GM19239 (cell line): ENCODE measurements at regions not wholly inside any gene's neighbourhood (a gene's known extent, or its start where the extent isn't known, plus 50 kb on each side); places are given as distances from the start of the nearest gene placed in this dataset.
A peak's percentile ranks its signal among the peaks of the same experiment; 100 is the strongest.

Experiments used
- DNase-seq: peaks from one replicate; pipeline ENCODE4 v3.0.0; 2011; ENCODE audit warnings: low spot score; ENCODE audit not compliant: insufficient read length
- FAIRE-seq: peaks from 2 replicates; lab custom pipeline; 2011; peaks lifted over from hg19 to GRCh38; lab: Jason Lieb, UNC

- peak; percentile 55 for DNase-seq
- peak; percentile 72 for FAIRE-seq
These were observed 611.3 kb upstream of the SALL1 start for GRCh38 chr16:51762081-51762996.

GRCh38 chr16:51761001-51761400, 609.9 kb upstream of the SALL1 start:
- FAIRE-seq (no peak), DNase-seq (no peak)

GRCh38 chr16:51759999-51760398, 608.9 kb upstream of the SALL1 start:
- FAIRE-seq (no peak), DNase-seq (no peak)

GRCh38 chr16:51759329-51759728, 608.3 kb upstream of the SALL1 start:
- DNase-seq: no peak
- no peak for FAIRE-seq

GRCh38 chr16:51757921-51758479, 606.9 kb upstream of the SALL1 start:
- DNase-seq (no peak), FAIRE-seq (no peak)

DNA sequence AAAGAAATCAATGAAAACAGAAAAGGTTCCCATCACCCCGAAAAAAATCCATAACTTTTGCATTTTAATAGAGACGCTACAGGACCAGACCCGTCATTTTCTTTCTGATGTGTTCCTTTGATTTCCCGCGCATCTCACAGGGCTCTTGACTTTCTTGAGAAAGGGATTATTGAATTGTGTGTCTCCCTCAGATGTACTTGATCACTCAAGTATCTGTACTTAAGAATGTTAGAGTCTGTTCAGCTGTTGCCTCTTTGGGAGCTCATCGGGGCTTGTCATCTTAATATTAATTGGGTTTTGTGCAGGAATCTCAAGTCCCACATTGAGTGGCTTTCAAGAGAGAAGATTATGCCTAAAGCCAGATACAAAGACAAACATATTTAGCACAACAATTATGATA, 606.4 kb upstream of the SALL1 start:
- DNase-seq (no peak), FAIRE-seq (no peak)

GRCh38 chr16:51757124-51757470, 606.0 kb upstream of the SALL1 start:
- no peak for DNase-seq
- FAIRE-seq: no peak

DNA sequence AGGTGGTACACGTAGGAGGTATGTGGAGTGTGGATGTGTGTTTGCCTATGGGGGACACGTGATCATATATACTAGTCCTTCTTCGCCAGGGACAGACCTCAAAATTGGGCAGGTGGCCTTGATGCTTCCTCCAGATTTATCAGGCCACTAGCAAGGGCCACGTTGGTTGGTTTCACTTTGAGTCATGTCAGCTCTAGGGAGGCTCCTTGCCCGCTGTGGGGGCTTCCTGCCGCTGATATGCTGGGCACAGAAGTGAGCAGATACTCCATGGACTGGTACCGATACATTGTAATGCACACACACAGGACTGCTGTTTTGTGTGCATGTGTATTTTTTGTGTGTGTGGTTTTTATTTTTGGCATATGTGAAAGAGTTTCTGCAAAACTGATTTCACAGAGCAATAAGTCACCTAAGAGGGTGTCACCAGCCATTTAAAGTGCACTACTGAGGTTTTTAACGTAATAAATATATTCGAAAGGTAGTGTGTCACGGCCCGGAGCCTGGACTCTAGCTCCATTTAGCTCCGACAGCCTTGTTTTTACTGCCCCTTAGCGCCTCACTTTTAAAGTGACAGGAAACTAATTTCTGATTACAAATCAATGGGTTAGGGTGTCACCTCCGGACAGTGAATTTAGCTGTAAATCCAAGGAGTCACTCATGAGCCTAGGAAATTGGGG, 605.5 kb upstream of the SALL1 start:
- FAIRE-seq: no peak
- DNase-seq: no peak

DNA sequence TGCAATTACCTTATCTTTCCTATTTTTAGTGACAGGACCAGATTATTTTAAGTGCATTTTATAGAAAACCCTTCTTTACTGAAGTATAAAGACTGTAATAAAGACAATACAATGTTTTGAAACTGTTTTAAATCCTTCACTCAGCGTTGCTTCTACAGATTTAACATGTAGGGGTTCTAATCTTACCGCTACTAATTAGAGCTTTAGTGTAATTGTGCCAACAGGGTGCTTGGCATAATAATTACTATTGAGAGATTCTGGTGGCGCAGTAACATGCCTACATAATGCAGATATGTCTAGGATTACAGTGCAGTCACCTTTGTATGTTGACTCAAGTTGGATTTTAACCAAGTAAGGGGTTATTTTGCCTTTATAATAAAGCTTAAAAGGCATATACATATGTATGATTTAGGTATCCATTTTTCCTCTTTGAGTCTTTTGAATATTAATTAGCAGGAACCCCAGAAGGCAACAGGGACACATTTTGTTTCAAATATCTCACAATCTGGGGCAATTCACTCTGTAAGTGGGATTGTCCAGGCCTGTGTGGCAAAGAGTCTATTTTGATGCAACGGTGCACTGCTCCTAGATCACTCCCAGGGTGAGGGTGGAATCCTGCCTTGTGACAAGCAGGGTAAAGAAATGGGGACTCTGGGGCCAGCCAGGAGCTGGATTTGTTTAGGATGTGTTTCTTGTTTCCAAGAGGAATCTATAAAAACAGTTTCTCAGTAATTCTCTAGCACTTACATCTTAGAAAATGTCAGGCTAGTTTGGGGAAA, 604.7 kb upstream of the SALL1 start:
- FAIRE-seq (no peak), DNase-seq (no peak)

GRCh38 chr16:51755039-51755501, 604.0 kb upstream of the SALL1 start:
- DNase-seq (no peak), FAIRE-seq (no peak)

GRCh38 chr16:51753467-51754127, 602.5 kb upstream of the SALL1 start:
- no peak for FAIRE-seq
- DNase-seq: no peak

- FAIRE-seq (no peak), DNase-seq (no peak)
These were observed 601.4 kb upstream of the SALL1 start for GRCh38 chr16:51752438-51752995.

DNA sequence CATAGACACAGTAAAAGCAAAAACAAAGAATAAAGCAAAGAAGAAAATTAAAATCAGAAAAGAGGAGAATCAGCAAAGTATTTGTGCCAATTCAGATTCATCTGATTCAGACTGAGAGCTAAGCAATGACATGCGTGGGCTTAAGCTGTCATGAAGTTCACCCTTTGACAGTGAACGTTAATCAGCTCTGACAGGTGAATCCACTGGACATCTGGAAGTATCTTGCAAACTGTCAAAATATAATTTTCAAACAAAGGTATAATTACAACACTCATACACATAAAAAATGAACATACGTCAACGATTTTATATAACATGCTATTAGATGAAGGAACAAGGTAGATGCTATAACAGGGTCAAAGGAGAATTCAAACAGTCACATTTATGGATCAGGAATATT, 596.3 kb upstream of the SALL1 start:
- FAIRE-seq: no peak
- DNase-seq: no peak

DNA sequence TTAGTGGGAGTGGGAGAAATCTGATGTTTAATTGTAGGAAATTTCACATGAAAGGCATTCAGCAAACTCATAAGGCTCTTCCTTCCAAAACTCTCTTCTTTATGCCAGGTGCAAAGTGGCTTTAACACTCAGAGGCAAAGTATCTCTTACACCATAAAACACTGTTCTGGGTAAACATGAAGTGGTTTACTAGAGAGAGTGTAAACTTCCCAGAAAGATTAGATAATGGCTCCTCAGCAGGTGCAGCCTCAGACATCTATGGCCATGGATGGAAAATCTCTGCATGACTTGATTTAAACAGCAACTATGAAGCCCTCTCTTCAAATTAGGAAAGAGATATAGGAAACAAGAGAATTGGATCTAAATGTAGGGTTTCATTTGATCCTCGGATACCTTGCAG, 583.1 kb upstream of the SALL1 start:
- DNase-seq (no peak), FAIRE-seq (no peak)

- DNase-seq (no peak), FAIRE-seq (no peak)
These were observed 582.1 kb upstream of the SALL1 start for GRCh38 chr16:51733181-51733580.

DNA sequence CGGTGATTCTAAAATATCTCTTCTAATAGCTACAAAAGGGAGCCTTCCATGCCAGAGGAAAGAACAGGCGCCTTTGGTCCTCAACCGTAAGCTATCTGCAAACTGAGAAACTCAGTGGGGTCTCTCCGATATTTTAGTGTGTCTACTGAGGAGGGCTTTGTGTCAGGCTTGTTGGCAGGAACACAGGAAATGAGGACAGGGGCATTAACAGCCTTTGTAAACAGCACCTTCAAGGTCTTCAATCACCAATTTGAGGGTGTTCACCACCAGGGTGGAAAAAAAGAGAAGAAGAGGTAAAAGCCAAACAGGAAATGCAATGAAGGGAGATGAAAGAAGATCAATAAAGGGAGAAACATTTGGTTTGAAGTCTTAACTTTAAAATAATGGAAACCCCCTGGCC, 580.1 kb upstream of the SALL1 start:
- DNase-seq (no peak), FAIRE-seq (no peak)

DNA sequence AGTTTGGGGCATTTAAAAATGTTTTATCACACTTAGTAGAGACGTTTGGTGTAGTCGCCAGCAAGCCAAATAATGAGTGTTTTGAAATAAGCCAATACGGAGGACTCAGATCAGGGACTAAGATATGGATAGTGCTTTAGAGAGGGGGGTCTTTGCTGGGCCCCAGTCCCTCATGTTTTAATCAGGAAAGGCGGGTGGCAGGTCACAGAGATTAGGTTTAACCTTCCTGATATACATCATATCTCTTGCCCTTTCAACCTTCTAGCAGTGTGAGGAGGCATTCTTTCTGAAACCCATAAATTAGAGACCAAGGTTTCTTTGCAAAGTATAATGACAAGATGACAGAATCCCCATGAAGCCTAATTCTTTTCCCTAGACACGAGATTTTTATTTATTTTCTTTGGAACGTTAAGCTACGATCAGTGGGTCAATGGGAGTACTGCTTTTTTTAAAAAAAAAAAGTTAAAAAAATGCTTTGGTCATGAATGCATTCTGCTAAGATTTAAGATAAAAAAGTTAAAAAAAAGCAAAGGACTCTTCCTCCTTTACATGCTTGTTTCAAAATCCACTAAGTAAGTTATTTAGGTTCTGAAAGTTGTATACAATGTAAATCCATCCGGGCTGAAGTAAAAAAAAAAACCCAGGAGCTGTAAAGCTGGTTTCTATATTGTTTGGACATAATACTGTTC, 572.1 kb upstream of the SALL1 start:
- DNase-seq (no peak), FAIRE-seq (no peak)

- no peak for DNase-seq
- no peak for FAIRE-seq
These were observed 571.4 kb upstream of the SALL1 start for GRCh38 chr16:51722467-51722866.

GRCh38 chr16:51719376-51719775, 568.3 kb upstream of the SALL1 start:
- FAIRE-seq (no peak), DNase-seq (no peak)
